ENCODE measurements at regions not wholly inside any gene's neighbourhood (a gene's known extent, or its start where the extent isn't known, plus 50 kb on each side); places are given as distances from the start of the nearest gene placed in this dataset.

DNA sequence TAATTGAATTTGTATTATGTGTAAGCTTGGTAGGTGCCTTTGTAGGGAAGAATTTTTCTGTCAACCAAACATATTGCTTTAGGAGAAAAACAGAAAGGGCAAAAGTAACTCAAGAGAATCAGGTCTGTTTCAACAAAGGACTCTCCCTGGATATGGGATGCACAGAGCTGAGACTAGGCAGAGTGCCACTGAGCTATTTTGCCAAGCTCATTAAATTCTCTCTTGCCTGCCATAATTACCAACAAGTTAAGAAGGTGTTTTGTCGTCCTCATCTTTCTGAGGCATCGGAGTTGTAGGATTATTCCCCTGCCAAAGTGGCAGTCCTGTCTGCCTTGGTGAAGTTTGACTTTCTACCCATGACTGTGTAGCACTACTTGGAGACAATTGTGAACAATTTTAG, 438.9 kb upstream of the SEL1L start:
- no peaks in the 10 kb centered on the region for H3K36me3 ChIP-seq (replicated peaks in 1 of 2; ENCODE audit: control insufficient read depth in 1 of 2, insufficient read depth in 2 of 2, low read length in 2 of 2)
- no peak overlapping the region for H3K27ac ChIP-seq (ENCODE audit: low read depth in 1 of 2, low read length in 2 of 2)
- peaks cover 0 to 2% of the 10 kb centered on the region in 2 donors for H3K9me3 ChIP-seq (replicated peaks in 1 of 2; ENCODE audit: control insufficient read depth in 1 of 2, insufficient read depth in 1 of 2, low read length in 2 of 2)
- peaks cover 0 to 14% (median 2%) of the 10 kb centered on the region in 7 donors for H3K9me3 Mint-ChIP-seq
- no peaks in the 10 kb centered on the region for H3K27me3 ChIP-seq (ENCODE audit: control insufficient read depth in 2 of 2, insufficient read depth in 2 of 2, low read length in 2 of 2)
- H3K36me3 Mint-ChIP-seq, result no peaks in the 10 kb centered on the region
- WGBS (ENCODE audit: insufficient coverage), result no CpG with 5 or more reads among the region's 2 CpGs
- H4K20me1 ChIP-seq (ENCODE audit: insufficient read depth, low read length), result no peaks in the 10 kb centered on the region
- H3K27me3 Mint-ChIP-seq (ENCODE audit: low read depth in 3 of 3), result no peaks in the 10 kb centered on the region
- no peak overlapping the region for H3K4me2 ChIP-seq (replicated peaks; ENCODE audit: extremely low read depth, low read length, poor library complexity, severe bottlenecking)
- no peaks in the 10 kb centered on the region for H3K79me2 ChIP-seq (ENCODE audit: insufficient read depth, low read length)
- H3K4me3 ChIP-seq (replicated peaks in 1 of 3; ENCODE audit: low read depth in 2 of 3, low read length in 3 of 3), result no peak overlapping the region
- intact Hi-C loops (cut with micrococcal nuclease), result no loop called here
- no peaks in the 10 kb centered on the region for H3K4me1 Mint-ChIP-seq
- no peak for DNase-seq
- no peaks in the 10 kb centered on the region for H3K4me1 ChIP-seq (ENCODE audit: control insufficient read depth in 1 of 2, insufficient read depth in 2 of 2, low read length in 2 of 2)
- no peak overlapping the region for H3K4me3 Mint-ChIP-seq
- no peak overlapping the region for H3K9ac ChIP-seq (ENCODE audit: insufficient read depth, low read length, poor library complexity, severe bottlenecking)
- H2AFZ ChIP-seq (ENCODE audit: insufficient read depth, low read depth, low read length, poor library complexity, severe bottlenecking), result no peak overlapping the region
- no peak overlapping the region for H3K27ac Mint-ChIP-seq
- TF ChIP-seq, protein P1, sequence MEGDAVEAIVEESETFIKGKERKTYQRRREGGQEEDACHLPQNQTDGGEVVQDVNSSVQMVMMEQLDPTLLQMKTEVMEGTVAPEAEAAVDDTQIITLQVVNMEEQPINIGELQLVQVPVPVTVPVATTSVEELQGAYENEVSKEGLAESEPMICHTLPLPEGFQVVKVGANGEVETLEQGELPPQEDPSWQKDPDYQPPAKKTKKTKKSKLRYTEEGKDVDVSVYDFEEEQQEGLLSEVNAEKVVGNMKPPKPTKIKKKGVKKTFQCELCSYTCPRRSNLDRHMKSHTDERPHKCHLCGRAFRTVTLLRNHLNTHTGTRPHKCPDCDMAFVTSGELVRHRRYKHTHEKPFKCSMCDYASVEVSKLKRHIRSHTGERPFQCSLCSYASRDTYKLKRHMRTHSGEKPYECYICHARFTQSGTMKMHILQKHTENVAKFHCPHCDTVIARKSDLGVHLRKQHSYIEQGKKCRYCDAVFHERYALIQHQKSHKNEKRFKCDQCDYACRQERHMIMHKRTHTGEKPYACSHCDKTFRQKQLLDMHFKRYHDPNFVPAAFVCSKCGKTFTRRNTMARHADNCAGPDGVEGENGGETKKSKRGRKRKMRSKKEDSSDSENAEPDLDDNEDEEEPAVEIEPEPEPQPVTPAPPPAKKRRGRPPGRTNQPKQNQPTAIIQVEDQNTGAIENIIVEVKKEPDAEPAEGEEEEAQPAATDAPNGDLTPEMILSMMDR (IDR thresholded peaks at IDR 0.05), result no peak

DNA sequence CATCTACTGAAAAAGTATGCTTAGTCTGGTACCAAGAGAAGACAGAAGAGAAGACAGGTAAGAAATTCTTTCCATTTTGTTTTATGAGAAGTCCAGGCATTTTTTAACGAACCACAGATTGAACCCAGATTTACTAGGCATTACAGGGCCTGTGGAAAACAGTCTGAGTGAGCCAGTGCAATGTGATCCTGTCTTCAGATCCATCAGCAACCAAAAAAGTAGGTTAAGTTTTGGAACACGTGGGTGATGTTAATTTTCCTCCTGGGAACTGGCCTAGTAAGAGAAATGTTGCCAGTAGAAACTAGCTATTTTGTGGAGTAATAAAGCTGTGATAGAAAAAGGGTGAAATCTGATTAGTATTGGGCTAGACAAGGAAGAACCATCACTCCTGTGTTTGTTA, 440.9 kb upstream of the SEL1L start:
- H3K36me3 ChIP-seq (replicated peaks in 1 of 2; ENCODE audit: control insufficient read depth in 1 of 2, insufficient read depth in 2 of 2, low read length in 2 of 2), result no peaks in the 10 kb centered on the region
- H3K27ac ChIP-seq (ENCODE audit: low read depth in 1 of 2, low read length in 2 of 2), result no peak overlapping the region
- 88% methylated on average over 2 of the region's 2 CpGs for WGBS (ENCODE audit: insufficient coverage)
- no peak for DNase-seq
- Mint-ChIP-seq H3K27me3 (ENCODE audit: low read depth in 3 of 3) (no peaks in the 10 kb centered on the region), H3K27ac (no peak overlapping the region), H3K36me3 (no peaks in the 10 kb centered on the region), H3K9me3 (peaks cover 0 to 6% (median 0%) of the 10 kb centered on the region in 7 donors), H3K4me1 (peaks cover 2% of the 10 kb centered on the region), H3K4me3 (no peak overlapping the region)
- intact Hi-C loops (cut with micrococcal nuclease), result no loop called here
- peaks cover 0 to 2% of the 10 kb centered on the region in 2 donors for H3K9me3 ChIP-seq (replicated peaks in 1 of 2; ENCODE audit: control insufficient read depth in 1 of 2, insufficient read depth in 1 of 2, low read length in 2 of 2)
- no peak overlapping the region for H2AFZ ChIP-seq (ENCODE audit: insufficient read depth, low read depth, low read length, poor library complexity, severe bottlenecking)
- no peak overlapping the region for H3K4me2 ChIP-seq (replicated peaks; ENCODE audit: extremely low read depth, low read length, poor library complexity, severe bottlenecking)
- H3K4me1 ChIP-seq (ENCODE audit: control insufficient read depth in 1 of 2, insufficient read depth in 2 of 2, low read length in 2 of 2), result peaks cover 0 to 3% of the 10 kb centered on the region in 2 donors
- H4K20me1 ChIP-seq (ENCODE audit: insufficient read depth, low read length), result no peaks in the 10 kb centered on the region
- no peak overlapping the region for H3K9ac ChIP-seq (ENCODE audit: insufficient read depth, low read length, poor library complexity, severe bottlenecking)
- TF ChIP-seq, protein P1 (IDR thresholded peaks at IDR 0.05), result no peak
- H3K79me2 ChIP-seq (ENCODE audit: insufficient read depth, low read length), result no peaks in the 10 kb centered on the region
- no peak overlapping the region for H3K4me3 ChIP-seq (replicated peaks in 1 of 3; ENCODE audit: low read depth in 2 of 3, low read length in 3 of 3)
- no peaks in the 10 kb centered on the region for H3K27me3 ChIP-seq (ENCODE audit: control insufficient read depth in 2 of 2, insufficient read depth in 2 of 2, low read length in 2 of 2)

Data from CD14-positive monocyte (primary cell).